ENCODE measurements at regions not wholly inside any gene's neighbourhood (a gene's known extent, or its start where the extent isn't known, plus 50 kb on each side); places are given as distances from the start of the nearest gene placed in this dataset.

DNA sequence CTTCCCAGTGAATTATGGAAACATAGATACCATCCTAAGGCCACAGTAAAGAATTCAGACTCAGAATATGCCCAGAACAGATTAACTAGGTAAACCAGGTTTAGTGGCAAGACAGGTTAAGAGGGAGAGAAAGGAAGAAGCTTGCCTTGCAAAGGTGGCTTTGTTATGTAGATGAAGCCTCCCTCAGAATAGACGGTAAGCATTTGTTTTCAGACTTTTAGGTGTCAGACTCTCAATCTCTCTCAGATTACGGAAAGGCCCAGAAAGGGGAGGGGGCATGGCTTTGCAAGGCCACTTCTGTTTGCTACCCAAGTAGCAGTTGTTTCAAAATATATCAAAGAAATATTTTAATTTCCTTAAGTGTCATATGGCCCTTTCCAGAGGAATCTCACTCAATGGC lies 457.1 kb upstream of the BOD1L1 start:
- Mint-ChIP-seq H3K36me3 (ENCODE audit: low read depth) (no peaks in the 10 kb centered on the region), H3K27ac (no peak overlapping the region), H3K4me3 (no peak overlapping the region), H3K4me1 (ENCODE audit: low read depth) (no peaks in the 10 kb centered on the region), H3K9me3 (peaks cover 3% of the 10 kb centered on the region), H3K27me3 (peaks cover 3% of the 10 kb centered on the region)
- no peak for DNase-seq

DNA sequence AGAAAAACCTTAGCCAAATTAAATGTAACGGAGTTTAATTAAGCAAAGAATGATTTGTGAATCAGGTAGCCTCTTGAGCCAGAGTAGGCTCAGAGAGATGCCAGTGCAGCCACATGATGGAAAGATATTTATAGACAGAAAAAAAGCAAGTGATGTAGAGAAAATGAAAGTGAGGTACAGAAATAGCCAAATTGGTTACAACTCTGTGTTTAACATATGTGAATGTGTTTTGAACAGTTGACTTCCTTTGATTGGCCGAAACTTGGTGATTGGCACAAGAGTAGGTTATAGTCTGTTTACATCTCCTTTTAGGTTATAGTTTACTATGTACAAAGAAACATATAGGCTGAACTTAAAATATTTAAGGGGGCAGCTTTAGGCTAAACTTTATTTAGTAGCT lies 459.9 kb upstream of the BOD1L1 start:
- Mint-ChIP-seq H3K4me3 (no peak overlapping the region), H3K4me1 (ENCODE audit: low read depth) (no peaks in the 10 kb centered on the region), H3K27me3 (peaks cover 3% of the 10 kb centered on the region), H3K36me3 (ENCODE audit: low read depth) (no peaks in the 10 kb centered on the region), H3K27ac (no peak overlapping the region), H3K9me3 (peaks cover 11% of the 10 kb centered on the region)
- DNase-seq, result no peak

DNA sequence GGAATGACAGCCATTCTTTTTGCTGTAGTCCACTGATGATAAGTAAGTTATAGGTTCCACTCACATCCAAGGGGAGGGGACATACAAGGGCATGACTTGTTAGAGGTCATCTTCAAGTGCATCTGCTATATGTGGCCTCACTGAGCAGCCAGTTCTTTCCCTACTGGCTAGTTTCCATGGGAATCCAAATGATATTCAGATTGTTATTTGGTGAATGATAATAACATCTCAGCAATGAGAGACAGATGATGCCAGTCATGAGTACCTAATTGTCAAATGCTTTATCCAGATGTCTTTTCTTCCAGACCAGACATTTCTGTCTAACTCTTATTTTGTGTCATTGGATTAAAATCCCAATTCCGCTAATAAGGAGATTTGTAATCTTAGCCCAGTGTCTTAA lies 460.4 kb upstream of the BOD1L1 start:
- H3K27ac Mint-ChIP-seq, result no peak overlapping the region
- no peaks in the 10 kb centered on the region for H3K4me1 Mint-ChIP-seq (ENCODE audit: low read depth)
- H3K36me3 Mint-ChIP-seq (ENCODE audit: low read depth), result no peaks in the 10 kb centered on the region
- DNase-seq, result no peak
- peaks cover 3% of the 10 kb centered on the region for H3K27me3 Mint-ChIP-seq
- H3K9me3 Mint-ChIP-seq, result peaks cover 11% of the 10 kb centered on the region
- no peak overlapping the region for H3K4me3 Mint-ChIP-seq

GRCh38 chr4:14091531-14091930 lies 464.0 kb upstream of the BOD1L1 start:
- peaks cover 7% of the 10 kb centered on the region for H3K9me3 Mint-ChIP-seq
- H3K4me1 Mint-ChIP-seq (ENCODE audit: low read depth), result no peaks in the 10 kb centered on the region
- no peak overlapping the region for H3K4me3 Mint-ChIP-seq
- DNase-seq, result no peak
- no peaks in the 10 kb centered on the region for H3K36me3 Mint-ChIP-seq (ENCODE audit: low read depth)
- H3K27ac Mint-ChIP-seq, result no peak overlapping the region
- peaks cover 3% of the 10 kb centered on the region for H3K27me3 Mint-ChIP-seq

DNA sequence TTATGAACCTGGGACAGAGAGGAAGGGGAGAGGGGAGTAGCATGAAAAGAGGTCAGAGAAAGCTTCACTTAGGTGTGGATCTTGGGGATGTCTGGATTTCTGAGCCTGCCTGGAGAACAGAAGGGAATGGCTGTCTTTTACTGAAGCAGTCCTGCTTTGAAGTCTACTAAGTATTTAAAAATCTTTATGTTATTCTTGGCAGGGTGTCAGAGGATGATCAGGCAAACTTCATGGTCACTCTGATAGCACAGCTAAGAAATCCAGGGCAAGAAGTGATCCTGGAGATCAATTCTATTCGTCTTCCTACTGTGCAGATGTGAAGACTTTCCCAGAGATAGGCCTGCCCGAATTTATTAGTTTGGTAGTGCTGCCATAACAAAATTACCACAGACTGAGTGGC lies 464.4 kb upstream of the BOD1L1 start:
- Mint-ChIP-seq H3K9me3 (peaks cover 7% of the 10 kb centered on the region), H3K4me1 (ENCODE audit: low read depth) (no peaks in the 10 kb centered on the region), H3K4me3 (no peak overlapping the region), H3K27ac (no peak overlapping the region), H3K36me3 (ENCODE audit: low read depth) (no peaks in the 10 kb centered on the region), H3K27me3 (peaks cover 3% of the 10 kb centered on the region)
- no peak for DNase-seq

GRCh38 chr4:14092741-14093140 lies 465.2 kb upstream of the BOD1L1 start:
- H3K4me3 Mint-ChIP-seq, result no peak overlapping the region

DNA sequence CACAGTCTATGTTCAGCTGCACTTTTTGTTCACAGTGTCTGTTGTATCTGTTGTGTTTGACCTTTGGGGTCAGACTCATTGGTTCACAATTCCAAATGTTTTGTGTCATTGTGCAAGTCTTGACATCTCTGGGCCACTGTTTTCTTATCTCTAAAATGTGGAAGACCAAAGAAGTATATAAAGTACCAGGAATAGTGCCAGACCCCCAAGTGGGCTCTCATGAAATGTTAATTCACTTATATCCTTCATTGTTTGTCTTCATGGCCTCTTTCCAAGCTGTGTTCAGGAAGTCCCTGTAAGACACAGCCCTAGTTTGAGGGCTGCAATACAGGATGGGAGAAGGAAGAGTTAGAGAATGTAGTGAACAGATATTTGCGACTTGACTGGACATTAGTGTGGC lies 468.3 kb upstream of the BOD1L1 start:
- Mint-ChIP-seq H3K36me3 (ENCODE audit: low read depth) (no peaks in the 10 kb centered on the region), H3K4me1 (ENCODE audit: low read depth) (no peaks in the 10 kb centered on the region), H3K27ac (no peak overlapping the region), H3K4me3 (no peak overlapping the region), H3K9me3 (peaks cover 6% of the 10 kb centered on the region), H3K27me3 (no peaks in the 10 kb centered on the region)
- DNase-seq, result no peak

More at GRCh38 chr4:14092741-14093140, 465.2 kb upstream of the BOD1L1 start:
- DNase-seq, result no peak
- Mint-ChIP-seq H3K27ac (no peak overlapping the region), H3K36me3 (ENCODE audit: low read depth) (no peaks in the 10 kb centered on the region), H3K9me3 (peaks cover 7% of the 10 kb centered on the region), H3K27me3 (peaks cover 3% of the 10 kb centered on the region), H3K4me1 (ENCODE audit: low read depth) (no peaks in the 10 kb centered on the region)

DNA sequence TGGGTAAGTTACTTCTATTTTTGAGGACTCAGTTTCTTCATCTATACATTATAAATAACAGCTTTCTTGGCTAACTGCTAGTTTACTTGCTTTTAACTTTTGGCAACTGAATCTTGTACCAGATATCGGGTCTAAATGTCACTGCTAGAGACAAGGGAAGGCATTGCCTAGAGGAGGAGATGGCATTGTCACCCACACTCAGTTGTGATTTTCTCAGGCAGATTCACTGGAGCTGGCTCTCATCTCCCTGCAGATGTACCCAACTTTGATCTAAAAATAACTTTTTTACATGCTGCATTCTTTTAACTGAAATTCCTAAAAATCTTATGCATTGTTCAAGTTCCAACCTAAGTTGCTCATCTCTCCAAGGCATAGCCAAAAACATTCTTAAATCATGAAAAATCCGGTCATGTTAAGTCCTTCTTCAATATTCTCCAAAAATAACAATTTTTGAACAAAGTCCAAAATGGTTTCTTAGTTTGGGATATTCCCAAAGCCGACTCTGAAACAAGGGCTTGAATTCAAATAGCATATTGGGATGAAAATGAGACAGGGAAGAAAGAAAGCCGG lies 469.0 kb upstream of the BOD1L1 start:
- no peaks in the 10 kb centered on the region for H3K27me3 Mint-ChIP-seq
- H3K36me3 Mint-ChIP-seq (ENCODE audit: low read depth), result no peaks in the 10 kb centered on the region
- H3K9me3 Mint-ChIP-seq, result no peaks in the 10 kb centered on the region
- DNase-seq, result no peak
- no peaks in the 10 kb centered on the region for H3K4me1 Mint-ChIP-seq (ENCODE audit: low read depth)
- H3K4me3 Mint-ChIP-seq, result no peak overlapping the region
- no peak overlapping the region for H3K27ac Mint-ChIP-seq

- DNase-seq, result no peak
- no peaks in the 10 kb centered on the region for H3K27me3 Mint-ChIP-seq
- H3K36me3 Mint-ChIP-seq (ENCODE audit: low read depth), result no peaks in the 10 kb centered on the region
- no peaks in the 10 kb centered on the region for H3K9me3 Mint-ChIP-seq
- H3K4me1 Mint-ChIP-seq (ENCODE audit: low read depth), result no peaks in the 10 kb centered on the region
- no peak overlapping the region for H3K4me3 Mint-ChIP-seq
- no peak overlapping the region for H3K27ac Mint-ChIP-seq
These were observed 472.8 kb upstream of the BOD1L1 start for GRCh38 chr4:14100349-14100748.

- Mint-ChIP-seq H3K4me3 (no peak overlapping the region), H3K36me3 (ENCODE audit: low read depth) (no peaks in the 10 kb centered on the region), H3K9me3 (peaks cover 8% of the 10 kb centered on the region), H3K27ac (no peak overlapping the region), H3K27me3 (peaks cover 8% of the 10 kb centered on the region), H3K4me1 (ENCODE audit: low read depth) (no peaks in the 10 kb centered on the region)
- no peak for DNase-seq
These were observed 482.9 kb upstream of the BOD1L1 start for GRCh38 chr4:14110407-14110806.

- no peaks in the 10 kb centered on the region for H3K4me1 Mint-ChIP-seq (ENCODE audit: low read depth)
- H3K4me3 Mint-ChIP-seq, result no peak overlapping the region
- no peak overlapping the region for H3K27ac Mint-ChIP-seq
- peaks cover 6% of the 10 kb centered on the region for H3K9me3 Mint-ChIP-seq
- DNase-seq, result no peak
- no peaks in the 10 kb centered on the region for H3K36me3 Mint-ChIP-seq (ENCODE audit: low read depth)
- peaks cover 8% of the 10 kb centered on the region for H3K27me3 Mint-ChIP-seq
These were observed 484.2 kb upstream of the BOD1L1 start for GRCh38 chr4:14111730-14112181.

DNA sequence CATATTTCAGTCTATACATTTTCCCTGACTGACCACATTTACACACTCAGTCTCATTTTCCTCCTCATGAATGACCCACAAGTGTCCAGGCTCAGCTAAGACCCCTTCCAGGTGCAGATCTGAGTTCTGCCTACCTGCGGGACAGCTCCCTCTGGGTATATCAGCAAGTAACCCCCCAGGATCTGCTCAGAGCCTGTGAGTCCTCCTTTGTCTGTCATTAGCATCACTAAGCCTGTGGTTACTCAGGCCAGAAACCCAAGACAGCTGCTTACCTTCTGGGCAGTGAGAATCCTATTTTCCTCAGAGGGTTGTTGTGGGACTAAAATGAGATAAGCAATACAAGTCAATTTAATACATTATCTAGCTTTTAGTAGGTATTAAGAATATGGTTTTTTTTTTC lies 487.6 kb upstream of the BOD1L1 start:
- Mint-ChIP-seq H3K4me1 (ENCODE audit: low read depth) (peaks cover 7% of the 10 kb centered on the region), H3K27ac (no peak overlapping the region), H3K4me3 (no peak overlapping the region), H3K36me3 (ENCODE audit: low read depth) (no peaks in the 10 kb centered on the region), H3K9me3 (peaks cover 6% of the 10 kb centered on the region), H3K27me3 (peaks cover 8% of the 10 kb centered on the region)
- no peak for DNase-seq

GRCh38 chr4:14117575-14118238 lies 490.2 kb upstream of the BOD1L1 start:
- no peaks in the 10 kb centered on the region for H3K36me3 Mint-ChIP-seq (ENCODE audit: low read depth)
- no peak overlapping the region for H3K4me3 Mint-ChIP-seq
- peaks cover 6% of the 10 kb centered on the region for H3K9me3 Mint-ChIP-seq
- H3K4me1 Mint-ChIP-seq (ENCODE audit: low read depth), result peaks cover 7% of the 10 kb centered on the region
- DNase-seq, result no peak
- H3K27ac Mint-ChIP-seq, result no peak overlapping the region
- H3K27me3 Mint-ChIP-seq, result peaks cover 8% of the 10 kb centered on the region

GRCh38 chr4:14124816-14125215 lies 497.3 kb upstream of the BOD1L1 start:
- no peak for DNase-seq
- Mint-ChIP-seq H3K4me3 (no peak overlapping the region), H3K36me3 (ENCODE audit: low read depth) (no peaks in the 10 kb centered on the region), H3K4me1 (ENCODE audit: low read depth) (no peaks in the 10 kb centered on the region), H3K27ac (no peak overlapping the region), H3K27me3 (no peaks in the 10 kb centered on the region), H3K9me3 (no peaks in the 10 kb centered on the region)

- no peak overlapping the region for H3K27ac Mint-ChIP-seq
These were observed 498.0 kb upstream of the BOD1L1 start for GRCh38 chr4:14125375-14126129.

More at GRCh38 chr4:14125375-14126129, 498.0 kb upstream of the BOD1L1 start:
- Mint-ChIP-seq H3K4me3 (no peak overlapping the region), H3K9me3 (no peaks in the 10 kb centered on the region), H3K4me1 (ENCODE audit: low read depth) (no peaks in the 10 kb centered on the region), H3K36me3 (ENCODE audit: low read depth) (no peaks in the 10 kb centered on the region), H3K27me3 (no peaks in the 10 kb centered on the region)
- DNase-seq, result no peak

All from activated T-cell treated with anti-CD3 and anti-CD28 coated beads, Interleukin-2, amount 50 U/mL, for 24 hours (primary cell).